ENCODE measurements at regions not wholly inside any gene's neighbourhood (a gene's known extent, or its start where the extent isn't known, plus 50 kb on each side); places are given as distances from the start of the nearest gene placed in this dataset.

DNA sequence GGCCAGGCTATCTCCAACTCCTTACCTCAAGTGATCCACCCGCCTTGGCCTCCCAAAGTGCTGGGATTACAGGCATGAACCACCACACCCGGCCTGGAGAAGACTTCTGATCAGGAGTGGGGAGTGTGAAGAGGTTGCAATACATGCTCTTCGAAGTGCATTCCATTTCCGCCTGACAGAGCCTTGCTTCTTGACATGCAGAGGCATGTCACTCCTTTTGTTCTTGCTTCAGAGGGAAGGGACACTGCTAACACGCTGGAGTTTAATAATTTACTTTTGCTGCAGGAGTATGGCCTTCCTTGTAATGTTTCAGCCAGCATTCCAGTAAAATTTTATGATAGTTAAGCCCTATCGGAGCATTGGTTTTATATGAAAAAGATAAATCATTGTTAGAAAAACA lies 74.9 kb downstream of the SLC25A47 start:
- in situ Hi-C loops (cut with MboI; ENCODE audit: low sequenced_read_pairs), result no loop called here

DNA sequence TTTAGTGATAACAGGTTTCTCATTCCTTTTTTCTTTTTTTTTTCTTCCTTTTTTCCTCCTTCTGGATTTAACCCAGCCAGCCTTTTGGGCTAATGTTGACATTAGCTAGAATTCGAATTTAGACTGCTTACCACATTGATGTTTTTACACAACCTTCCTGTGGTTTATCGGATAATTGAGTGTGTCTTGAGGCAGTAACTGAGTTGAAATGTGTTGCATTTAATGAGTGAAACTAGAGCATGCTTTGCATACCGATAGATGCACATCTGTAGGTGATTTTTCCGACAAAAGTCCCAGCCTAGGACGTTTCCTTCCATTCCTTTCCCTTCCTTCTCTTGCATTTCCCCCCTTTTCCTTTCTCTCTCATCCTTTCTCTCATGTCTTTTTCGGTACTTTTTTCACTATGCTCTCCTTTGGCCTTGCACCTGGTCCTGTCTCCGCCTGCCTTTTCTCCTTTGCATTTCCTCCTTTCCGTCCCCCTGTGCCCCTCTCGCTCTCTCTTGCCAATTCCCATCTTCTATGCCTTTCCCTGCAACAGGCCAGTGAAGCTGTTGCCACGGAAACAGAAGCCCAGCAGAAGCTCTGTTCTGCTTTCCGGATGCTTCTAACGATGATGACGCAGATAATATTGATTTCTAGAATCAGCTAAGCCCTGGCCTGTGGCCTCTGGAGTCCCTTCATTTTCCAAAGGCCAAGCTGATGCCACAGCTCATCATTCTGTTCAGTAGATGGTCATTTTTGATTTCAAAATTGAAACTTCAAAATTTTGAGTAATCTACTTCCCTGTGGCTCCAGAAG lies 76.1 kb downstream of the SLC25A47 start:
- in situ Hi-C loops (cut with MboI; ENCODE audit: low sequenced_read_pairs), result no loop called here

- in situ Hi-C loops (cut with MboI; ENCODE audit: low sequenced_read_pairs), result no loop called here
Observed at GRCh38 chr14:100400115-100400514, 77.0 kb downstream of the SLC25A47 start.

DNA sequence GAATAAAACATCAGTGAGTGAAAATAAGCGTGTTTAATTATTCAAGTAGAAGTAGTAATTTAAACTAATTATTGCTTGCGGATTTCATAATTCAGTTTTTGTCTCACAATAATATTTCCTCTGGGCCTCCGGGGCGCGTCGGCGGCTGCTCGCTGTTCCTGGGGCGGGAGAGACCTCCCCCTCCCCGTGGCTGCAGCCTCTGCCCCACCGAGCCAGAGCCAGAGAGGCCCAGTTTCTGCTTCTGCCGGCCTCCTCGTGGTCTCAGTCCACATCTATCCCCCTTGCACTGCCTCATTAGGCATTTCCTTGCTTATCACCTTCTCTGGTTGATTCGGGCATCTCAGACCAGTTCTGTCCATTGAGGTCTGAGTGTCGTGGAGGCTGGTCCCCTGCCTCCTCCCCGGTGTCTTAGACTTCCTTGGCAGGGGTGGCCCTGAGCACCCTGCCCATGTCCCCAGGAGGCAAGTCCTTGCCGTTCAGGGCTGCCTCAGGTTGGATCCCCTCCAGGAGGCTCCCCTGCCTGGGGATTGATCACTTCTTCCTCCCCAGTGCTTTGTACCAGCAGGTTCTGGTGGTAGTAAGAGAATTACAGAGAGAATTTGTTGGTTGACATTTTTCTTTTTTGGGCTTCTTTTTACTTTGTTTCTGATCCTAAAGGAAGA lies 78.0 kb downstream of the SLC25A47 start:
- in situ Hi-C loops (cut with MboI; ENCODE audit: low sequenced_read_pairs), result no loop called here

- in situ Hi-C loops (cut with MboI; ENCODE audit: low sequenced_read_pairs), result no loop called here
Observed at GRCh38 chr14:100401792-100402191, 78.7 kb downstream of the SLC25A47 start.

- in situ Hi-C loops (cut with MboI; ENCODE audit: low sequenced_read_pairs), result no loop called here
Observed at GRCh38 chr14:100402631-100403030, 79.5 kb downstream of the SLC25A47 start.

DNA sequence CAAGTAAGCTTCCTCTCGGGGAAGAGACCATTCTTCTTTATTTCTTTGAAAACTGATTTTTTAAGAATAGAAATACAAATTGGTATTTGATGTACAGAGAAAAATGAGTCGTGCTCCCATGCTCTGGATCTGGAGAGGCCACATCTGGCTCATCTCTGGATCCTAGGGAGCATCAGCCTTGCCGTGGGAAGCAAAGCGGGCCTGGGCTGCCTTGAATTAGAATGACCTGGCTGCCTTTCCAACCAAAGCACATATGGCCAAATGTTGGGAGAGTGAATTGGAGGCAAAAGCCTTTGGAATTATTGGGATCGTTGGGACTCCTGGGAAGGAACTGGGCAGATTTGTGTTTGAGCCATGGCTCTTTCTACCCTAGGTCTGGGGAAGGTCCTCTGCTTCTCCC lies 80.0 kb downstream of the SLC25A47 start:
- in situ Hi-C loops (cut with MboI; ENCODE audit: low sequenced_read_pairs), result no loop called here

GRCh38 chr14:100403802-100404365 lies 80.7 kb downstream of the SLC25A47 start:
- in situ Hi-C loops (cut with MboI; ENCODE audit: low sequenced_read_pairs), result no loop called here

DNA sequence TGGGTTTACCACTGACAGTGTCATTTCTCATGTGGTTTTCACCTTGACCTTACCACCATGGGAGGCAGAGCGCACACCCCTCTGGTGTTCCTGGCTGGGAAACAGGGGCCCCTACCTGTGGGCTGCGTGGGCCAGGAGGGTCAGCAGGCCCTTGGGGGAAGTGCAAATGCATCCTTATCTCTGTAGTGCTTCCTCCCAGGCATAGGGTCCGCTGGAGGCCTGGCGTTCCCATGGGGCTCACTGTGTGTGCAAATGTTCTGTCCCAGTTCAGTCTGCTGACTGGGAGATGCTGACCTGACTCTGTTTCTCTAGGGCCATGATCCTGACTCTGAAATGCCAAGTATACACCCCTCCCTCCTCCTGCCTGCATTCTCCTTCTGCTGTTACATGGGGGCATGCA lies 81.3 kb downstream of the SLC25A47 start:
- in situ Hi-C loops (cut with MboI; ENCODE audit: low sequenced_read_pairs), result no loop called here

DNA sequence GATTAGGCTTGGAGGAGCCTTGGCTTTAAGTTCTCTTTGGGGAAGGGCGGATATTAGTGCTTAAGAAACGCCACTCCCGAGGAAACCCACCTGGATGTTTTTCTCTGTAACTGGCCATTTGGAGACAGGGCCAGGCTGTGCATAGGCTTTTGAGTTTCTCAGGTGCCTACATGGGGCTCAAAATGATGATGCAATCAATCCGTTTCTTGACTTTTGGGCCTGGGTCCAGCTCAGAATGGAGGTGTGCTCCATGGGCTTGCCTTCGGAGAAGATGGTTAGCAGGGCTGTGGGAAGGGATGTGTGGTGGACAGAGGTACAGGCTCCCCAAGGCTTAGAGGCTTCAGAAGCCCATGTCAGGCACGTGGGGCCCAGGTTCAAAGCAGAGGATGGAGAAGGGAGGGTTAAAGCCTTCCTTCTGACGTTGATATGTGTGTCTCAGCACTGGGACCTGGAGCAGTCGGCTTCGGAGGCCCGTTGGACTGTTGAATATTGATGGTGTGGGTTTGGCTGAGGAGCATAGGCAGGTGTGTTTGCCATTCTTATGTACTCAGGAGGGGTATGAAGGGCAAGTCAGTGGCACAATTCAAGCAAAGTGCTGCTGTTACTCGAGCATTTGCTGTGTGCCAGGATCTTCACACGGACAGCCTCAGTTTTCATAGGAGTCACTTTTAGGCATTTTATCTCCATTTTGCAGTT lies 82.8 kb downstream of the SLC25A47 start:
- in situ Hi-C loops (cut with MboI; ENCODE audit: low sequenced_read_pairs), result no loop called here

DNA sequence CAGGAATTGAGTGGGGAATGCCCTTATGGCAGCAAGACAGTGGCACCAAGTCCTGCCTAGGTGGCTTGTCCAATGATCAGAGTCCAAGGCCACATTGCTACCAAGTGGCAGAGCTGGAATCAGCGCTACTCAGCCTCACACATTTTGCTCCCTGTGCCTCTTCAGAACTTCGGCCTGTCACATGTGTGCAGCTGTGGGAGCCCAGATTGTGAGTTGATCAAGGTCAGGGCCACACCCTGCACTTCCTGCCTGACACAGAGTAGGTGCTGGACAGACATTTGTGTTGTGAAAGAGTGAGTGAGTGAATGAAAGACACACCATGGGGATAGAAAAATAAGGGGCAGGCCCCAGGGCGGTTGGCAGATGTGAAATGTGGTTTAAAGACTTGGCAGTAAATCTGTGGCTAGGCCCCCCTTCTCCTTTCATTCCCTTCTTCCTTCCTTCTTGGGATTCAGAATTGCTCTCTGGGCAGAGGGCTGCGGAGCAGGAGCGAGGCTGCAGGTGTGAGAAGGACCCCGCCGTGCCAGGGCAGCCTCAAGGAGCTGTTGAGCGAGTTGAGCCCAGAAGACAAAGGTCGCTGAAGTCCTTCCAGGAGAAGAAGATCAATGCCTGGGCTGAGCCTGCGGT lies 83.5 kb downstream of the SLC25A47 start:
- in situ Hi-C loops (cut with MboI; ENCODE audit: low sequenced_read_pairs), result no loop called here

DNA sequence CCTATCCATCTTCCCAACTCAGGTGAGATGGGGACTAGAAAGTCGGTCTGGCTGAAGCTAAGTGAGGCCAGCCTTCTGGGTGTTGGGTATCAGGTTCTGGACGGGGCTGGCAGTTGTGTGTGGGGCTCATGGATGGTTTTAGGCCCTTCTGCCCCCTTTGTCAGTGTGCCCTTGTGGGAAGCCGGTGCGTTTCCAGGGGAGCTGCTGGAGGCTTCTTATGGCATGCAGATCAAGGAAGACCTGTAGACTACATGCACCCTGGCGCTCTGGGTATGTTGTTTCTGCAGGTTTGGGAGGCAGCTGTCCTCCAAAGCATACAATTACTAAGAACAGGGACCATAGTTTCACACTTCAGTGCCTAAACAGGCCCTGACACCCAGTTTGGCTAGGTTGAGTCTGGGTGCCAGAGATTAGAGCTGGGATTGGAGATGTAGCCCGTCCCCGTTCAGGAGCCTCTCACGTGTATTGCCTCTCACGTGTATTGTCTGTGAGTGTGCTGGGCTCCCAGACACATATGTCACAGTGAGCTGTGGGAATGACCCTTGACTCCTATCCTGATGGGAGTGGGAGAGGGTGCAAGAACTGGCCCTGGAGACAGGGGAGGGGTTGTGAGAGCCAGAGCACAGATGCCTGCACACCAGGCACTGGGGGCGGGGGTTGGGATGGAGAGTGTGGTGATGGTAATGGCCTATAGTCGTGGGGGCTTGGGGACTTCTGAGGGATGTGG lies 84.4 kb downstream of the SLC25A47 start:
- in situ Hi-C loops (cut with MboI; ENCODE audit: low sequenced_read_pairs), result no loop called here

GRCh38 chr14:100408350-100409002 lies 85.3 kb downstream of the SLC25A47 start:
- in situ Hi-C loops (cut with MboI; ENCODE audit: low sequenced_read_pairs), result no loop called here

DNA sequence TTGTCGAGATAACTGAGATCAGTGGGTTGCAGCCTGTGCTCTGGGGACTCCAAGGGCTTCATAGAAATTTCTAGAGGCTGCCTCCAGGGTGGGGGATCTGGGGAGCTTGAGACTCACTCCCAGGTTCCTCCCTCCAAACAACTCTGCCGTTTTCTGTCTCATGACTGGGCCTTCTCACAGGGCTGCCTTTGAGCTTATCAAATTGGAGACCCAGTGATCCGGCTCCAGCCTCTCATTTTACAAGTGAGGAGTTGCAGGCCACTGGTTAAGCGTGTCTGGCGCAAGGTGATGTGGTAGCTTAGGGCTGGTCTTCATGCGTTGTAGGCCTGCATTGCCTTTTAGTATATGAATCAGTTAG lies 85.8 kb downstream of the SLC25A47 start:
- in situ Hi-C loops (cut with MboI; ENCODE audit: low sequenced_read_pairs), result no loop called here

DNA sequence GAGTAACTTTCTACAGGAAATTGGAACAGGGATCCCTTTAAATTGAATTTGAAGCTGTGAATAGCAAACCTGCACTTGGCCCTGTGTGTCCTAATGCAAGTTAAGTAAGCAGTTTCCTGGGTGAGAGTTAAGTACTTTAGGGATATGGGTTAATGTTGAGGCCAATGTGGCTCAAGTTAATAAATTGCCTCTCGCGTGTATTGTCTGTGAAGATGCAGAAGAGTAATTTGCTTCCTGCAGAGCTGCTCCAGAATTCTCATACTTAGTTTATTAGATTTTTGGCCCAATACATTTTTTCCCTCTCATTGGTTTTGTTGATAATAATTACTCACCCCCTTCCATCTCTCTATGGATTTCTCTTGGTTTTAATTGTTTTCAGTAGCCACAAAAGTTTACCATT lies 86.5 kb downstream of the SLC25A47 start:
- in situ Hi-C loops (cut with MboI; ENCODE audit: low sequenced_read_pairs), result no loop called here

GRCh38 chr14:100410056-100410565 lies 87.0 kb downstream of the SLC25A47 start:
- in situ Hi-C loops (cut with MboI; ENCODE audit: low sequenced_read_pairs), result no loop called here

GRCh38 chr14:100413699-100414098 lies 90.6 kb downstream of the SLC25A47 start:
- in situ Hi-C loops (cut with MboI; ENCODE audit: low sequenced_read_pairs), result no loop called here

- in situ Hi-C loops (cut with MboI; ENCODE audit: low sequenced_read_pairs), result no loop called here
Observed at GRCh38 chr14:100415226-100415625, 92.1 kb downstream of the SLC25A47 start.

GRCh38 chr14:100416081-100416680 lies 93.0 kb downstream of the SLC25A47 start:
- in situ Hi-C loops (cut with MboI; ENCODE audit: low sequenced_read_pairs), result no loop called here

All from HL-60/S4 treated with phorbol 12-myristate 13-acetate at 8.2 ng/mL for 4 days and 3 days (cell line).